ENCODE measurements at regions not wholly inside any gene's neighbourhood (a gene's known extent, or its start where the extent isn't known, plus 50 kb on each side); places are given as distances from the start of the nearest gene placed in this dataset.

- H3K27ac ChIP-seq (ENCODE audit: extremely low read length, insufficient read depth, low read length) = no peak overlapping the region
- H3K36me3 ChIP-seq (replicated peaks in 1 of 2; ENCODE audit: control insufficient read depth in 1 of 2, insufficient read depth in 2 of 2, low read length in 2 of 2) = no peaks in the 10 kb centered on the region
- no peaks in the 10 kb centered on the region for H3K9me3 ChIP-seq (ENCODE audit: low read length)
- POLR2A ChIA-PET = interaction anchor here (0.7 to 1.4 kb wide), 3 partner anchors 10 to 349 kb away, joined by 3 to 4 read pairs (median 3); partner anchors contain the start of genes FAM78B and POGK
- 0 out of 2 replicates have a peak, but pooled peaks cover 10% of the 10 kb centered on the region for H3K4me1 ChIP-seq (ENCODE audit: insufficient read depth, low read length)
- BruUV-seq (replicated peaks) = no TSS peak
- no peaks in the 10 kb centered on the region for H3K79me2 ChIP-seq (ENCODE audit: insufficient read depth, low read length)
- in situ Hi-C loops (cut with HindIII; ENCODE audit: extremely low pct_ligation_motif_present, low pct_unique_long_range_greater_than_20kb) (no loop called here), intact Hi-C loops (cut with micrococcal nuclease; ENCODE audit: unreplicated experiment) (no loop called here)
- peak overlapping the region; percentile 59 to 67 (median 64) for H3K4me3 ChIP-seq (replicated peaks in 1 of 3; ENCODE audit: insufficient read depth in 1 of 3, low read depth in 2 of 3, low read length in 3 of 3)
- peak overlapping the region; percentile 97 for H2AFZ ChIP-seq (ENCODE audit: low read length)
- no peaks in the 10 kb centered on the region; a peak in 1 of 5 replicates for H3K27me3 ChIP-seq (ENCODE audit: control insufficient read depth in 1 of 2, insufficient read depth in 2 of 2, low read length in 2 of 2)
- no peaks in the 10 kb centered on the region for H4K20me1 ChIP-seq (ENCODE audit: insufficient read depth, low read length)
- WGBS (ENCODE audit: low lambda C conversion rate) = 3% methylated on average over 17 of the region's 17 CpGs
- CTCF ChIA-PET (ENCODE audit: low intra/inter-chr PET ratio, low total read pairs) = no interaction called here
- H3K4me2 ChIP-seq (ENCODE audit: low read depth, low read length) = peak overlapping the region; percentile 76
- peak; percentile 91 for ATAC-seq
- H3K9ac ChIP-seq (ENCODE audit: insufficient read depth, low read depth, low read length) = peak overlapping the region; percentile 59
- peak; percentile 31 for DNase-seq (ENCODE audit: low spot score)
- no peak for FAIRE-seq
- TF ChIP-seq STAT6 (CRISPR knock-in tag; IDR thresholded peaks at IDR 0.05; ENCODE audit: borderline replicate concordance) (no peak), ZNF660 (CRISPR knock-in tag; IDR thresholded peaks at IDR 0.05; ENCODE audit: borderline replicate concordance, low read depth) (no peak), ZNF224 (CRISPR knock-in tag; IDR thresholded peaks at IDR 0.05) (no peak), SAP130 (CRISPR knock-in tag; IDR thresholded peaks at IDR 0.05; ENCODE audit: low read depth) (peak; percentile 19; the same call in 1 of the 2 replicates), PRDM15 (CRISPR knock-in tag; IDR thresholded peaks at IDR 0.05) (no peak), MTA1 (CRISPR knock-in tag; IDR thresholded peaks at IDR 0.05; ENCODE audit: borderline replicate concordance) (no peak), HMGXB3 (CRISPR knock-in tag; IDR thresholded peaks at IDR 0.05; ENCODE audit: borderline replicate concordance) (peak; percentile 60; the same call in 1 of the 2 replicates), PHF8 (CRISPR knock-in tag; IDR thresholded peaks at IDR 0.05) (0 out of 2 replicates have a peak, but pooled peaks have one; percentile 29), IRF1 (CRISPR knock-in tag; IDR thresholded peaks at IDR 0.05; ENCODE audit: low read depth) (0 out of 2 replicates have a peak, but pooled peaks have one; percentile 66), FOSL2 (CRISPR knock-in tag; IDR thresholded peaks at IDR 0.05) (peak; percentile 82), NFYB (CRISPR knock-in tag; IDR thresholded peaks at IDR 0.05) (peak; percentile 46)
These were observed 323.1 kb upstream of the FAM78B start for GRCh38 chr1:166489670-166490436.

Measured in HepG2 (cell line).